ENCODE measurements at regions not wholly inside any gene's neighbourhood (a gene's known extent, or its start where the extent isn't known, plus 50 kb on each side); places are given as distances from the start of the nearest gene placed in this dataset.

GRCh38 chr13:54287062-54287764, 1258.6 kb downstream of the OLFM4 start:
- TF ChIP-seq, protein P1, sequence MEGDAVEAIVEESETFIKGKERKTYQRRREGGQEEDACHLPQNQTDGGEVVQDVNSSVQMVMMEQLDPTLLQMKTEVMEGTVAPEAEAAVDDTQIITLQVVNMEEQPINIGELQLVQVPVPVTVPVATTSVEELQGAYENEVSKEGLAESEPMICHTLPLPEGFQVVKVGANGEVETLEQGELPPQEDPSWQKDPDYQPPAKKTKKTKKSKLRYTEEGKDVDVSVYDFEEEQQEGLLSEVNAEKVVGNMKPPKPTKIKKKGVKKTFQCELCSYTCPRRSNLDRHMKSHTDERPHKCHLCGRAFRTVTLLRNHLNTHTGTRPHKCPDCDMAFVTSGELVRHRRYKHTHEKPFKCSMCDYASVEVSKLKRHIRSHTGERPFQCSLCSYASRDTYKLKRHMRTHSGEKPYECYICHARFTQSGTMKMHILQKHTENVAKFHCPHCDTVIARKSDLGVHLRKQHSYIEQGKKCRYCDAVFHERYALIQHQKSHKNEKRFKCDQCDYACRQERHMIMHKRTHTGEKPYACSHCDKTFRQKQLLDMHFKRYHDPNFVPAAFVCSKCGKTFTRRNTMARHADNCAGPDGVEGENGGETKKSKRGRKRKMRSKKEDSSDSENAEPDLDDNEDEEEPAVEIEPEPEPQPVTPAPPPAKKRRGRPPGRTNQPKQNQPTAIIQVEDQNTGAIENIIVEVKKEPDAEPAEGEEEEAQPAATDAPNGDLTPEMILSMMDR (IDR thresholded peaks at IDR 0.05; ENCODE audit: low read depth, low read length, missing control alignments), result no peak
- no peak overlapping the region for H3K4me3 ChIP-seq (ENCODE audit: low read depth, low read length)
- no peak for DNase-seq (ENCODE audit: low read depth)

DNA sequence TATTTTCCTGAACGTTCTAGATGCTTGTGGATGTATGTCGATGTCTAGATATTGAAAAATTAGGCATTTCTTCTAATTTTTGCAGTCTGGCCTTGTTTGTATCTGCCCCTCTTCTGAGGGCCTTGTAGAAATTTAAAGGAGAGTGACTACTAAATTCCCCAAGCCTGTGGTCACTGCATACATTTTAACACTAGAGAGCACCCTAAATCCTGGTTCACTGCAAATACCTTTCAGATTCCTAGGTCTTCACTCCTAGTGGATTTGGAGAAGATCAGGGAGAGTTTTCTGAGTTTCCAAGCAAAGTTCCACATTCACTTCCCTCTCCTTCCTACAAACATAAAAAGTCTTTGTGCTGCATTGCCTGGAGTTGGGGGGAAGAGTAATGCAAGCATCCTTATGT, 1272.5 kb downstream of the OLFM4 start:
- H3K4me3 ChIP-seq (ENCODE audit: low read depth, low read length), result no peak overlapping the region
- TF ChIP-seq, protein P1 (IDR thresholded peaks at IDR 0.05; ENCODE audit: low read depth, low read length, missing control alignments), result no peak
- DNase-seq (ENCODE audit: low read depth), result no peak

DNA sequence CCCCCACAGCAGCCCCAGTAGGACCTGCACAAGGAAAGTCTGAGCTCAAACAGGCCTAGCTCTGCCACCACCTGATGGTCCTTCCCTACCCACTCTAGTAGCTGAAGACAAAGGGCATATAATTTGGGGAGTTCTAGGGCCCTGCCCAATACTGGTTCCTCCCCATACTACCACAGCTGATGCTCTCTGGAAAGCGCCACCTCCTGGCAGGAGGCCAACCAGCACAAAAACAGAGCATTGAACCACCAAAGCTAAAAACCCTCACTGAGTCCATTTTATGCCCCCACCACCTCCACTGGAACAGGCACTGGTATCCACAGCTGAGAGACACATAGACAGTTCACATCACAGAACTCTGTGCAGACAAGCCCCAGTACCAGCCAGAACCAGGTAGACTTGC, 1276.8 kb downstream of the OLFM4 start:
- H3K4me3 ChIP-seq (ENCODE audit: low read depth, low read length), result no peak overlapping the region
- TF ChIP-seq, protein P1 (IDR thresholded peaks at IDR 0.05; ENCODE audit: low read depth, low read length, missing control alignments), result no peak
- DNase-seq (ENCODE audit: low read depth), result no peak

GRCh38 chr13:54312885-54313284, 1284.3 kb downstream of the OLFM4 start:
- no peak for DNase-seq (ENCODE audit: low read depth)
- TF ChIP-seq, protein P1 (IDR thresholded peaks at IDR 0.05; ENCODE audit: low read depth, low read length, missing control alignments), result no peak

GRCh38 chr13:54317722-54318121, 1289.1 kb downstream of the OLFM4 start:
- no peak for DNase-seq (ENCODE audit: low read depth)
- H3K4me3 ChIP-seq (ENCODE audit: low read depth, low read length), result no peak overlapping the region
- TF ChIP-seq, protein P1 (IDR thresholded peaks at IDR 0.05; ENCODE audit: low read depth, low read length, missing control alignments), result no peak

More at GRCh38 chr13:54312885-54313284, 1284.3 kb downstream of the OLFM4 start:
- H3K4me3 ChIP-seq (ENCODE audit: low read depth, low read length), result no peak overlapping the region

GRCh38 chr13:54337540-54337939, 1308.9 kb downstream of the OLFM4 start:
- TF ChIP-seq, protein P1 (IDR thresholded peaks at IDR 0.05; ENCODE audit: low read depth, low read length, missing control alignments), result no peak
- no peak overlapping the region for H3K4me3 ChIP-seq (ENCODE audit: low read depth, low read length)
- no peak for DNase-seq (ENCODE audit: low read depth)

- TF ChIP-seq, protein P1 (IDR thresholded peaks at IDR 0.05; ENCODE audit: low read depth, low read length, missing control alignments), result no peak
- DNase-seq (ENCODE audit: low read depth), result no peak
- no peak overlapping the region for H3K4me3 ChIP-seq (ENCODE audit: low read depth, low read length)
Observed at GRCh38 chr13:54347531-54347930, 1318.9 kb downstream of the OLFM4 start.
